IMR-90 (cell line): ENCODE measurements at regions not wholly inside any gene's neighbourhood (a gene's known extent, or its start where the extent isn't known, plus 50 kb on each side); places are given as distances from the start of the nearest gene placed in this dataset.

Source experiments
- ATAC-seq: fragments of 200-7000 bp; cut with Tn5 transposase; 2 replicates; pipeline ENCODE4 v1.9.1; 2020; ENCODE audit warnings: low read depth, mild to moderate bottlenecking, moderate library complexity
- BruUV-seq: library from RNA; stranded (reverse); fragments of 400-500 nt; replicated peaks from 2 replicates; lab custom pipeline; 2021; lab: Mats Ljungman, UMichigan
- CTCF ChIA-PET: fragments of 300-600 bp; formaldehyde crosslinking; extraction: SDS; loops from one replicate; lab custom pipeline; 2021; ENCODE audit warnings: antibody characterized with exemption; lab: Yijun Ruan, JAX
- POLR2A ChIA-PET: fragments of 300-600 bp; sonication (Branson Sonifier 250); formaldehyde crosslinking; loops from one replicate; lab custom pipeline; 2022; ENCODE audit warnings: antibody characterized with exemption; ENCODE audit not compliant: unreplicated experiment; lab: Charles Lee
- DNase-seq: peaks from one replicate; pipeline ENCODE4 v3.0.0; 2013
- H2AFZ ChIP-seq: replicated peaks from 2 replicates; pipeline ENCODE3; 2013; ENCODE audit warnings: low read length, mild to moderate bottlenecking; ENCODE audit not compliant: poor library complexity
- H2AK5ac ChIP-seq: 2 replicates; pipeline ENCODE4 v1.6.1; 2013; ENCODE audit warnings: low read depth, low read length, inconsistent platforms
- H2AK9ac ChIP-seq: replicated peaks from 2 replicates; pipeline ENCODE3; 2013; ENCODE audit warnings: mild to moderate bottlenecking, low read depth, low read length, moderate library complexity; ENCODE audit not compliant: poor library complexity
- H2BK120ac ChIP-seq: 2 replicates; pipeline ENCODE4 v1.6.1; 2013; ENCODE audit warnings: low read depth, low read length, inconsistent platforms
- H2BK15ac ChIP-seq: 3 replicates; pipeline ENCODE4 v1.6.1; 2013; ENCODE audit warnings: low read depth, low read length, inconsistent platforms
- H2BK20ac ChIP-seq: 2 replicates; pipeline ENCODE4 v1.6.1; 2013; ENCODE audit warnings: low read depth, mild to moderate bottlenecking, inconsistent platforms, low read length, moderate library complexity
- H2BK5ac ChIP-seq: 2 replicates; pipeline ENCODE4 v1.6.1; 2013; ENCODE audit warnings: mild to moderate bottlenecking, low read depth, low read length, inconsistent platforms; ENCODE audit not compliant: poor library complexity, severe bottlenecking
- H3K14ac ChIP-seq: replicated peaks from 2 replicates; pipeline ENCODE4 v1.6.1; 2013; ENCODE audit warnings: low read depth, low read length, inconsistent platforms
- H3K18ac ChIP-seq: 2 replicates; pipeline ENCODE4 v1.6.1; 2013; ENCODE audit warnings: low read depth, low read length, control low read depth
- H3K23ac ChIP-seq: 2 replicates; pipeline ENCODE4 v1.6.1; 2013; ENCODE audit warnings: low read depth, low read length, inconsistent platforms
- H3K27ac ChIP-seq: 2 replicates; pipeline ENCODE4 v1.5.1; 2013; ENCODE audit warnings: mild to moderate bottlenecking, control low read depth, low read length; ENCODE audit not compliant: insufficient read depth
- H3K27me3 ChIP-seq: 2 replicates; pipeline ENCODE4 v1.6.1; 2013; ENCODE audit warnings: low read length; ENCODE audit not compliant: control insufficient read depth, insufficient read depth
- H3K36me3 ChIP-seq: 2 replicates; pipeline ENCODE4 v1.6.1; 2013; ENCODE audit warnings: low read length, mixed read lengths; ENCODE audit not compliant: control insufficient read depth, insufficient read depth
- H3K4ac ChIP-seq: 2 replicates; pipeline ENCODE4 v1.6.1; 2013; ENCODE audit warnings: low read depth, low read length, inconsistent platforms
- H3K4me1 ChIP-seq: 2 replicates; pipeline ENCODE4 v1.6.1; 2013; ENCODE audit warnings: low read length, mixed read lengths; ENCODE audit not compliant: control insufficient read depth, insufficient read depth
- H3K4me2 ChIP-seq: 2 replicates; pipeline ENCODE4 v1.6.1; 2013; ENCODE audit warnings: low read depth, mild to moderate bottlenecking, control low read depth, low read length, moderate library complexity
- H3K4me3 ChIP-seq: 2 replicates; pipeline ENCODE4 v1.5.1; 2013; ENCODE audit warnings: low read depth, mild to moderate bottlenecking, control low read depth, low read length, moderate library complexity; ENCODE audit not compliant: insufficient read depth
- H3K56ac ChIP-seq: 2 replicates; pipeline ENCODE4 v1.6.1; 2013; ENCODE audit warnings: low read length, inconsistent platforms; ENCODE audit not compliant: insufficient read depth; ENCODE audit errors: extremely low read depth
- H3K79me1 ChIP-seq, 2 experiments: 2 replicates each; pipeline ENCODE4 v1.6.1; 2013; ENCODE audit warnings: low read length in 2 of 2, inconsistent platforms in 1 of 2, low read depth in 1 of 2
- H3K9ac ChIP-seq: 2 replicates; pipeline ENCODE4 v1.6.1; 2013; ENCODE audit warnings: low read depth, low read length, control low read depth
- H3K9me1 ChIP-seq: 2 replicates; pipeline ENCODE4 v1.6.1; 2013; ENCODE audit warnings: low read length, inconsistent platforms; ENCODE audit not compliant: insufficient read depth
- H3K9me3 ChIP-seq: 2 replicates; pipeline ENCODE4 v1.6.1; 2013; ENCODE audit warnings: low read length; ENCODE audit not compliant: control insufficient read depth, insufficient read depth
- H4K20me1 ChIP-seq: 2 replicates; pipeline ENCODE4 v1.6.1; 2013; ENCODE audit warnings: low read length, inconsistent platforms; ENCODE audit not compliant: insufficient read depth
- H4K5ac ChIP-seq: 2 replicates; pipeline ENCODE4 v1.6.1; 2013; ENCODE audit warnings: mild to moderate bottlenecking, low read depth, low read length, control low read depth
- H4K8ac ChIP-seq, 2 experiments: 2 replicates each; pipeline ENCODE4 v1.6.1; 2013; ENCODE audit warnings: low read depth in 2 of 2, low read length in 2 of 2, control low read depth in 1 of 2, inconsistent platforms in 1 of 2
- H4K91ac ChIP-seq: 2 replicates; pipeline ENCODE4 v1.6.1; 2013; ENCODE audit warnings: low read depth, low read length, inconsistent platforms; ENCODE audit not compliant: insufficient read depth
- FOS ChIP-seq: fragments of 150-350 bp; IDR thresholded peaks from 2 replicates; pipeline ENCODE4 v1.6.1; 2016; ENCODE audit warnings: low read depth, low read length
- MAFK ChIP-seq: IDR thresholded peaks from 2 replicates; pipeline ENCODE4 v1.6.1; 2012; ENCODE audit warnings: low read depth, low read length, improper control_type of control experiment
- MAZ ChIP-seq: IDR thresholded peaks from 2 replicates; pipeline ENCODE4 v1.6.1; 2012; ENCODE audit warnings: low read depth, mild to moderate bottlenecking, low read length, improper control_type of control experiment, moderate library complexity, borderline replicate concordance
- RAD21 ChIP-seq: IDR thresholded peaks from 2 replicates; pipeline ENCODE4 v1.6.1; 2012; ENCODE audit warnings: low read length, improper control_type of control experiment
- RCOR1 ChIP-seq: IDR thresholded peaks from 2 replicates; pipeline ENCODE4 v1.6.1; 2012; ENCODE audit warnings: mild to moderate bottlenecking, low read length, improper control_type of control experiment; ENCODE audit not compliant: insufficient replicate concordance
- RFX5 ChIP-seq: IDR thresholded peaks from 2 replicates; pipeline ENCODE4 v1.8.0; 2012; ENCODE audit warnings: low read depth, mild to moderate bottlenecking, low read length, moderate library complexity
- SMC3 ChIP-seq: fragments of 150-350 bp; IDR thresholded peaks from 2 replicates; pipeline ENCODE4 v1.6.1; 2016; ENCODE audit warnings: low read depth, mild to moderate bottlenecking, antibody characterized with exemption, low read length, moderate library complexity
- WGBS, 2 experiments: methylation state at CpG; one replicate each; pipeline versions ENCODE4 v1.1.5 to v1.1.7; 2013; ENCODE audit warnings: missing lambda C conversion rate in 2 of 2; ENCODE audit not compliant: insufficient read length in 1 of 2; ENCODE audit errors: extremely low coverage in 2 of 2; 5-methylcytosine and 5-hydroxymethylcytosine counted together
- dilution Hi-C: fragments of 300-500 bp; cut with HindIII; formaldehyde crosslinking; loops from one replicate; pipeline ENCODE4 v1.14.3; 2018; ENCODE audit warnings: low sequenced_read_pairs; ENCODE audit not compliant: unreplicated experiment
- in situ Hi-C: fragments of 300-500 bp; cut with MboI; formaldehyde crosslinking; loops from 3 replicates; pipeline ENCODE4 v1.14.3; 2019; ENCODE audit warnings: low sequenced_read_pairs, inconsistent platforms, mixed read lengths
- intact Hi-C: fragments of 100-400 bp; cut with micrococcal nuclease; formaldehyde crosslinking; loops from 2 replicates; pipeline ENCODE4 v1.10.0; 2022

- Histone ChIP-seq H3K9me1 (no peaks in the 10 kb centered on the region), H3K79me1 (no peaks in the 10 kb centered on the region), H3K27ac (no peak overlapping the region), H3K4me2 (no peak overlapping the region), H3K9ac (no peak overlapping the region), H2BK5ac (no peak overlapping the region), H3K56ac (no peak overlapping the region), H3K9me3 (no peaks in the 10 kb centered on the region), H2AK5ac (no peak overlapping the region), H2BK20ac (no peak overlapping the region), H3K18ac (no peak overlapping the region), H4K8ac (no peak overlapping the region), H2AK9ac (no peak overlapping the region), H3K4ac (no peak overlapping the region), H4K20me1 (no peaks in the 10 kb centered on the region), H2BK120ac (no peak overlapping the region), H3K27me3 (no peaks in the 10 kb centered on the region; the same call in 1 of the 2 replicates), H2AFZ (no peak overlapping the region), H3K23ac (no peak overlapping the region), H2BK15ac (no peak overlapping the region), H4K5ac (no peak overlapping the region), H3K36me3 (no peaks in the 10 kb centered on the region), H4K91ac (no peak overlapping the region), H3K4me3 (no peak overlapping the region), H3K14ac (no peak overlapping the region), H3K4me1 (no peaks in the 10 kb centered on the region)
- in situ Hi-C loops: no loop called here
- no CpG with 5 or more reads among the region's 3 CpGs for WGBS, 2 experiments
- no TSS peak for BruUV-seq
- TF ChIP-seq FOS: no peak
- TF ChIP-seq MAFK: no peak
- no peak for TF ChIP-seq SMC3
- TF ChIP-seq RAD21: no peak
- no peak for TF ChIP-seq RFX5
- no peak for TF ChIP-seq MAZ
- no peak for TF ChIP-seq RCOR1
- DNase-seq (no peak), ATAC-seq (no peak)
- CTCF ChIA-PET: no interaction called here
- intact Hi-C loops: no loop called here
- POLR2A ChIA-PET: no interaction called here
- dilution Hi-C loops: no loop called here
Measured at GRCh38 chr14:30085943-30086342, 158.3 kb upstream of the PRKD1 start.
